Gastroesophageal sphincter (tissue), 3 donors: ENCODE measurements at regions not wholly inside any gene's neighbourhood (a gene's known extent, or its start where the extent isn't known, plus 50 kb on each side); places are given as distances from the start of the nearest gene placed in this dataset.

Source experiments
- POLR2A ChIP-seq, 2 donors: fragments of 450-650 bp; IDR thresholded peaks; one replicate each; pipeline ENCODE4 v1.6.1; 2017; ENCODE audit warnings: antibody characterized with exemption in 2 of 2, mild to moderate bottlenecking in 2 of 2, moderate library complexity in 1 of 2
- POLR2AphosphoS5 ChIP-seq: sonication (generic); formaldehyde crosslinking; IDR thresholded peaks from one replicate; pipeline ENCODE4 v1.6.1; 2017; ENCODE audit warnings: antibody characterized with exemption
- TF ChIP-seq, protein P1 (sequence below), 4 experiments: fragments of 200-600 bp in 2 of 4; fragments of 450-650 bp in 2 of 4; sonication (generic) in 1 of 4; IDR thresholded peaks; one replicate each; pipeline ENCODE4 v1.5.1; 2017 to 2019; ENCODE audit warnings: antibody characterized with exemption in 4 of 4, mild to moderate bottlenecking in 2 of 4, moderate library complexity in 2 of 4

DNA sequence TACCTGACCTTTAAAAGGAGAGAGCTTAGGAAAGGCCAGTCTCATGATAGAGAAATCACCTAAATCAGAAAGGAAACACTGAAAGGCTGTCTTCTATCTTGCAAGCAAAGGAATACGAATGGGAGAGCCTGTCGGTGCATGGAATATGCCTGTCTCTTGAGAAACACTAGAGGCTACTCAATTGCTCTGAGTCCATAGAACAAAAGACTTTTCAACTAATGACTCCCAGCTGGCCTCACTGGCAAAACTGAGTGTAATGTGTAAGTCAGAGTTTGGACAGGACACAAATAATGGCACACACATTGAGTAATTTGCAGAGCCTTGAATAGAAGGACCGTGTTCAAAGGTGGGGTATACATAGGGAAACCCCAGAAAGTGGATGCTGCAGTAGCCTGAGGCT, 171.0 kb upstream of the ARHGAP20 start:
- TF ChIP-seq, protein P1, sequence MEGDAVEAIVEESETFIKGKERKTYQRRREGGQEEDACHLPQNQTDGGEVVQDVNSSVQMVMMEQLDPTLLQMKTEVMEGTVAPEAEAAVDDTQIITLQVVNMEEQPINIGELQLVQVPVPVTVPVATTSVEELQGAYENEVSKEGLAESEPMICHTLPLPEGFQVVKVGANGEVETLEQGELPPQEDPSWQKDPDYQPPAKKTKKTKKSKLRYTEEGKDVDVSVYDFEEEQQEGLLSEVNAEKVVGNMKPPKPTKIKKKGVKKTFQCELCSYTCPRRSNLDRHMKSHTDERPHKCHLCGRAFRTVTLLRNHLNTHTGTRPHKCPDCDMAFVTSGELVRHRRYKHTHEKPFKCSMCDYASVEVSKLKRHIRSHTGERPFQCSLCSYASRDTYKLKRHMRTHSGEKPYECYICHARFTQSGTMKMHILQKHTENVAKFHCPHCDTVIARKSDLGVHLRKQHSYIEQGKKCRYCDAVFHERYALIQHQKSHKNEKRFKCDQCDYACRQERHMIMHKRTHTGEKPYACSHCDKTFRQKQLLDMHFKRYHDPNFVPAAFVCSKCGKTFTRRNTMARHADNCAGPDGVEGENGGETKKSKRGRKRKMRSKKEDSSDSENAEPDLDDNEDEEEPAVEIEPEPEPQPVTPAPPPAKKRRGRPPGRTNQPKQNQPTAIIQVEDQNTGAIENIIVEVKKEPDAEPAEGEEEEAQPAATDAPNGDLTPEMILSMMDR (IDR thresholded peaks at IDR 0.05): no peak
- TF ChIP-seq POLR2A (IDR thresholded peaks at IDR 0.05): no peak
- TF ChIP-seq POLR2AphosphoS5: no peak
